Kidney epithelial cell (primary cell): ENCODE measurements at regions not wholly inside any gene's neighbourhood (a gene's known extent, or its start where the extent isn't known, plus 50 kb on each side); places are given as distances from the start of the nearest gene placed in this dataset.

Experiments used
- DNase-seq: peaks from one replicate; pipeline ENCODE4 v3.0.0-alpha.2; 2010; ENCODE audit warnings: low read depth
- H3K27me3 ChIP-seq: 2 replicates; pipeline ENCODE4 v1.6.0; 2011; ENCODE audit warnings: low read length; ENCODE audit not compliant: control insufficient read depth, insufficient read depth
- H3K36me3 ChIP-seq: 2 replicates; pipeline ENCODE4 v1.5.1; 2011; ENCODE audit warnings: low read length; ENCODE audit not compliant: control insufficient read depth, insufficient read depth
- H3K4me3 ChIP-seq: 2 replicates; pipeline ENCODE4 v1.5.1; 2011; ENCODE audit warnings: low read depth, mild to moderate bottlenecking, control low read depth, low read length
- CTCF ChIP-seq: IDR thresholded peaks from 2 replicates; pipeline ENCODE4 v1.5.1; 2011; ENCODE audit warnings: mild to moderate bottlenecking, moderate library complexity, low read length, control low read depth, inconsistent platforms; ENCODE audit not compliant: insufficient read depth, poor library complexity, severe bottlenecking

- Histone ChIP-seq H3K36me3 (no peaks in the 10 kb centered on the region), H3K27me3 (no peaks in the 10 kb centered on the region), H3K4me3 (no peak overlapping the region)
- no peak for DNase-seq
- no peak for TF ChIP-seq CTCF
Measured at GRCh38 chr13:86765462-86765861, 905.7 kb upstream of the SLITRK5 start.

- no peak for DNase-seq
- Histone ChIP-seq H3K27me3 (no peaks in the 10 kb centered on the region), H3K4me3 (no peak overlapping the region), H3K36me3 (no peaks in the 10 kb centered on the region)
- TF ChIP-seq CTCF, result no peak
Measured at GRCh38 chr13:86788616-86789015, 882.6 kb upstream of the SLITRK5 start.

GRCh38 chr13:86792153-86792651 lies 879.0 kb upstream of the SLITRK5 start:
- no peak for TF ChIP-seq CTCF
- no peaks in the 10 kb centered on the region for H3K36me3 ChIP-seq
- no peak overlapping the region for H3K4me3 ChIP-seq
- no peak for DNase-seq
- H3K27me3 ChIP-seq, result no peaks in the 10 kb centered on the region

GRCh38 chr13:86795858-86796257 lies 875.3 kb upstream of the SLITRK5 start:
- no peak overlapping the region for H3K4me3 ChIP-seq
- no peaks in the 10 kb centered on the region for H3K36me3 ChIP-seq
- H3K27me3 ChIP-seq, result no peaks in the 10 kb centered on the region
- no peak for TF ChIP-seq CTCF
- DNase-seq, result no peak

- Histone ChIP-seq H3K27me3 (no peaks in the 10 kb centered on the region), H3K36me3 (no peaks in the 10 kb centered on the region), H3K4me3 (no peak overlapping the region)
- DNase-seq, result no peak
- no peak for TF ChIP-seq CTCF
Measured at GRCh38 chr13:86810361-86810760, 860.8 kb upstream of the SLITRK5 start.

- no peaks in the 10 kb centered on the region for H3K27me3 ChIP-seq
- no peak overlapping the region for H3K4me3 ChIP-seq
- no peaks in the 10 kb centered on the region for H3K36me3 ChIP-seq
- DNase-seq, result no peak
- no peak for TF ChIP-seq CTCF
Measured at GRCh38 chr13:86813198-86813597, 858.0 kb upstream of the SLITRK5 start.
